ENCODE measurements at regions not wholly inside any gene's neighbourhood (a gene's known extent, or its start where the extent isn't known, plus 50 kb on each side); places are given as distances from the start of the nearest gene placed in this dataset.
"Not testable (repeated sequence)": the region's sequence is repeated elsewhere in the genome, so short reads cannot be mapped to it uniquely, and the experiment has no call there.

GRCh38 chr7:121744877-121745276 lies 128.1 kb upstream of the PTPRZ1 start:
- no peak for DNase-seq (ENCODE audit: low read depth in 2 of 2)

DNA sequence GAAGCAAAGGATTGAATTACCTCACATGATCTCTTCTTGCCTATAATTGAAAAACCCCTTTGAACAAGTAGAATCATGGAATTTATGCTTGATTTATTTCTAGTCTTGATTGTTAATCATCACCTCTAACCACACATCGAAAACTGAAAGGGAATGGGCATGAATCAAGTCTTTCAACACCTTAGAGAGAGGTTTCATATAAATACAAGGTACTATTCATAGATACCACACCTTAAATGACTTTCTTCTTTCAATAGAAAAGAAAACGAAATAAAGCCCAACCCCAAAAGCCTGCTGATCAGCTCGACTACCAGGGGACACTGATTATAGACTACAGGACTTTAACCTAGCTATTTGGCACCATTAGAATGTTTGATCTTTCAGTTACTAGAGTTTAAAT lies 128.6 kb upstream of the PTPRZ1 start:
- DNase-seq (ENCODE audit: low read depth in 2 of 2), result no peak

GRCh38 chr7:121741896-121742295 lies 131.1 kb upstream of the PTPRZ1 start:
- no peak for DNase-seq (ENCODE audit: low read depth in 2 of 2)

DNA sequence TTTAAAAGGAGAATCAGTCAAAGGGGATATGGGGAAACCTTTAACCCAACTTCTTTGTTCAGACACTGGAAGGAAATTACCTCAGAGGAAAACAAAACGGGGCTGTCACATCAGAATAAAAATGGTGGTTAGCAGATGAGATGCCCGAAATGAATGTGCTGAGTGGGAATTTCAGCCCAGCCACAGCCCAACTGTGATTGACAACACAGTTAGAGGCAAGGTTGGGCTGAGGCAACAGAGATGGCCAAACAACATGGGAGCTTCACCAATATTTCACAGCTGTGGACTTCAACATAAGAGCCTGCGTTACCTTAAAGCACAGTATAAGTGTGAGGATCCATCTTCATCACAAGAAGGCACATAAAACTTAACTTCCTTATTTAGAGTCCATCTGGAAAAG lies 133.5 kb upstream of the PTPRZ1 start:
- DNase-seq (ENCODE audit: low read depth in 2 of 2), result no peak

- DNase-seq (ENCODE audit: low read depth in 2 of 2), result no peak
Observed at GRCh38 chr7:121730869-121731268, 142.1 kb upstream of the PTPRZ1 start.

GRCh38 chr7:121714559-121715303 lies 158.2 kb upstream of the PTPRZ1 start:
- no peak for DNase-seq (ENCODE audit: low read depth in 2 of 2)

- DNase-seq (ENCODE audit: low read depth in 2 of 2), result not testable (repeated sequence)
Observed at GRCh38 chr7:121712961-121713360, 160.0 kb upstream of the PTPRZ1 start.

- DNase-seq (ENCODE audit: low read depth in 2 of 2), result no peak
Observed at GRCh38 chr7:121697731-121698316, 175.1 kb upstream of the PTPRZ1 start.

- no peak for DNase-seq (ENCODE audit: low read depth in 2 of 2)
Observed at GRCh38 chr7:121696954-121697353, 176.0 kb upstream of the PTPRZ1 start.

- DNase-seq (ENCODE audit: low read depth in 2 of 2), result no peak
Observed at GRCh38 chr7:121689749-121690148, 183.2 kb upstream of the PTPRZ1 start.

- no peak for DNase-seq (ENCODE audit: low read depth in 2 of 2)
Observed at GRCh38 chr7:121681700-121682099, 191.3 kb upstream of the PTPRZ1 start.

- no peak for DNase-seq (ENCODE audit: low read depth in 2 of 2)
Observed at GRCh38 chr7:121676168-121676567, 196.8 kb upstream of the PTPRZ1 start.

DNA sequence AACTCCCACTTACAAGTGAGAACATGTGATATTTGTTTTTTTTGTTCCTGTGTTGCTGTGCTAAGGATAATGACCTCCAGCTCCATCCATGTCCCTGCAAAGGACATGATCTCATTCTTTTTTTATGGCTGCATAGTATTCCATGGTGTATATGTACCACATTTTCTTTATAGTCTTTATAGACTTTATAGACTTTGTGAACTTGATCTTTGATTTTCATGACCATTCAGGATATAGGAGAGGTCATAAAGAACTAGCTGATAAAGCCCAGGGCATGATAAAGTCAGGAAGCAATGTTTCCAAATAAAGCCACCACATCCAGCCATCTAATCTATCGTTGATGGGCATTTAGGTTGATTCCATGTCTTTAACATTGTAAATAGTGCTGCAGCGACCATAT lies 198.5 kb upstream of the PTPRZ1 start:
- DNase-seq (ENCODE audit: low read depth in 2 of 2), result not testable (repeated sequence)

GRCh38 chr7:121669144-121669543 lies 203.8 kb upstream of the PTPRZ1 start:
- DNase-seq (ENCODE audit: low read depth in 2 of 2), result no peak

DNA sequence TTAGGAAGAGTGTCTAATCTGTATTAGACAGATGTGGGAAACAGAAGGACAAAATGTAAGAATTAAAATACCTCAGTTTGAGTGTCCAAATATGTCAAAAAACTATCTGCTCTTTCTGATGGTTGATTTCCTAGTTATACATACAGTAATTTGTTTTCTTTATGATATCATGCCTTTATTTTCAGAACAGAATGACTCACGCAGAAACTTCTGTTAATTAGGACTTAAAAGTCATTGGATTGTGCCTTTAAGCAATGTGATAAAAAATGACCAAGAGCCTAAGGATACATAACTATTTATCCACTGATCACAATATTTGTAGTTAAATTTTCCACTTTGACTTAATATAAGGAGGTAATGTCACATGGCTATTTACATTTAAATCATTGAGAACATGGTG lies 206.7 kb upstream of the PTPRZ1 start:
- no peak for DNase-seq (ENCODE audit: low read depth in 2 of 2)

- no peak for DNase-seq (ENCODE audit: low read depth in 2 of 2)
Observed at GRCh38 chr7:121643320-121643719, 229.6 kb upstream of the PTPRZ1 start.

DNA sequence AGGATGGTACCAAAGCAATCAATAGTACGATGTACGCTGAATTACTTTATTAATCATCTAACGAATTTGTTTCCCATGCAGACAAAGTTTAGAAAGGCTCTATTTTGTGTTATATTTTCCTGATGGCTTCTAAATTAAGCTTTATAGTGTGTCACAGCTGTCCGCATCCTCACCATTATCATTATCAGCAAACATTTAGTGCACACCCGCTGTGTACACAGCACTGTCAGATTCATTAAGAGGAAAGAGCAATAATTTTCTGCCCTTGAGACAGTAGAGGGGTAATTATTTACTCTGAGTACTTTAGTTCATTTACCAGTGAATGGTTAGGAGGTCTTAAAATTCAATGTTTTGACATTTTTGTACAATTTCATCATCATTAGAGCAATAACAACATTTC lies 233.3 kb upstream of the PTPRZ1 start:
- DNase-seq (ENCODE audit: low read depth in 2 of 2), result no peak

- no peak for DNase-seq (ENCODE audit: low read depth in 2 of 2)
Observed at GRCh38 chr7:121638286-121638685, 234.7 kb upstream of the PTPRZ1 start.

DNA sequence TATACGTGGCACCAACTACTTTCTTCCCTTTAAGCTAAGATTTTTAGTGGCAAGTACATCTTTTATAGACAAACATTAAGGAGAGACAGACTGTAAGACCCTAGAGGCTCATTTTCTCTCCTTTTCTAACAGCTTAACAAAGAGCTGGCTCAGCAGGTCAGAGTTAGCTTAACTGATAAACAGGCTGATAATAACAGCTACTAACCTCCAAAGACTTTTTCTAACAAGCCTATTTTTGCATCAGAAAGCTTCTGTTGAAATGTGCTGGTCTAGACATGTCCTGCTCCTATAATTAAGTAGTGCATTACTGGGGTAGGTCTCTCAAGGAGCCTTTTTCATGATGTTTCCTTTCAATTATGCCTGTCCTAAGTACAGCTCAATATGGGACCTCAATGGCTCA lies 238.2 kb upstream of the FAM3C start:
- no peak for DNase-seq (ENCODE audit: low read depth in 2 of 2)

DNA sequence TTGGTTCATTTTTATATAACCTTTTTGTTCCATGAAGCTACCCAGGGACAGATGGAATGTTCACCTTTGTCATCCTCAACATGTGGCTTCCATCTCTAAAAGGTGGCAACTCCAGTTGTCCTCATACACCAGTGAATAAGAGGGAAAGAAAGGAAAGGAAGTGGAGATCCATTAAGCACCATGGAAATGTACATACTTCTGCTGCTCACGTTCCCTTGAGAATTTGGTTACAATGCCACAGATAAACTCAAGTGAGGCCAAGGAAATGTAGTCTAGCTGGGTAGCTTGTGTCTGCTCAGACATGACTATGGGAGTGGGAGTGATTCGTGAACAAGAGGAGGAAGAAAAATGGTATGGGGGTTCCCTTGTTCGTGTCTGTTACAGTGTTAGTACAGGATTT lies 237.1 kb upstream of the FAM3C start:
- DNase-seq (ENCODE audit: low read depth in 2 of 2), result no peak

DNA sequence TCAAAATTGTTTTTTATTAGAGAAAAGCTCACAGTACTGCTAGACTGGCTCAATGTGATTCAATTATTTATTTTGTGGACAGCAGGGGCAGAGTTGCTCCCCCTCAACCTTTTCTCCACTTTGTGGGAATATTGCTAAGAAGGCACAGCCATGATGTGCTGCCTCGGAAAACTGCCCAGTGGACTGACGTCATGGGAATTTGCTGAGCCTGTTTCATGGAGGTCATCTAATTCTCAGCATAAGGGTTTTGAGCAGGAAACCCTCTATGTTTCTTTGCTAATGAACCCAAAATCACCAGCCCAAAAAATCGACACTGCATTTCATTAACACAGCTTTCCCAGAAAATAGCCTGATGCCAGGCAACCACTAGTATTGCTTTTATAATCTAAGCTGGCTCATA lies 228.8 kb upstream of the FAM3C start:
- no peak for DNase-seq (ENCODE audit: low read depth in 2 of 2)

GRCh38 chr7:121623130-121623872 lies 227.2 kb upstream of the FAM3C start:
- DNase-seq (ENCODE audit: low read depth in 2 of 2), result no peak

DNA sequence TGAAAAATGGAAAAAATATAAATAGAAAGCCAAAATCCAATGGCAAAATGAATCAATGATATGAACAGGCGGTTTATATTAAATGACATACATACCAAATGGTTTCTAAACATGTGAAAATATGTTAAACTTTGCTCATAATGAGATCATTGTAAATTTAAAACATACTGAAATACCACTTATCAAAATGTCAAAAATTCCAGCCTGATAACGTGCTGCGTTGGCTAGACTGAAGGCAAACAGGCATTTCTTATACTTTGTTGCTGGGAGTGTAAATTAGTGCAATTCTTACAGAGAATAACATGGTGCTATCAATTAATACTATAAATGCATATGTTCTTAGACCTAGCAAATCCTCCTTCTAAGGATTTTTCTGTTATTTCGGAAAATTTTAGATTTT lies 225.8 kb upstream of the FAM3C start:
- peak; percentile 8 to 10 for DNase-seq (ENCODE audit: low read depth in 2 of 2)

Measured in fibroblast of skin of left biceps (primary cell).